Right hindlimb (tissue), 1 donor: ENCODE measurements at regions not wholly inside any gene's neighbourhood (a gene's known extent, or its start where the extent isn't known, plus 50 kb on each side); places are given as distances from the start of the nearest gene placed in this dataset.
A peak's percentile ranks its signal among the peaks of the same experiment; 100 is the strongest.
"Not testable (repeated sequence)": the region's sequence is repeated elsewhere in the genome, so short reads cannot be mapped to it uniquely, and the experiment has no call there.

Source experiments
- DNase-seq: peaks from one replicate; pipeline ENCODE4 v3.0.0-alpha.2; 2018

DNA sequence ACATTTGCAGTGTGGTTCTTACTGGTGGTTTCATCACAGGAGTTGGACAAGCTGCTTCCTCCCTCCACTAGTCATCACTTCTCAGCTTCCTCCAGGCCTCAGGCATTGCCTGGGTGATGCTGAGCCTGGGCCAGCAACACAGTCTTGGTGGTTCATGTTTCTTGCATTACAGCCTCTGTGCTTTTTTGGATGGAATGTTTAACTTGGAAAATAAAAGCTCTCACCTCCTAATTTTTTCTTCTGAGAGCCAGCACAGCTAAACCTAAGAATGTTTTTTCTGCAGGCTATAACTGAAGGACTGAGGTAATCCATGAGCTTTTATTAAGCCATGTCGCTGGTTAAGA is 66.1 kb upstream of the RHOU start:
- peak; percentile 58 for DNase-seq

- not testable (repeated sequence) for DNase-seq
Measured at GRCh38 chr1:228681076-228681565, 54.2 kb upstream of the RHOU start.

GRCh38 chr1:228683428-228683827 is 51.9 kb upstream of the RHOU start:
- DNase-seq, result no peak

GRCh38 chr1:228684607-228685006 is 50.7 kb upstream of the RHOU start:
- no peak for DNase-seq

GRCh38 chr1:228685081-228685660 is 50.1 kb upstream of the RHOU start:
- no peak for DNase-seq
